ENCODE measurements at regions not wholly inside any gene's neighbourhood (a gene's known extent, or its start where the extent isn't known, plus 50 kb on each side); places are given as distances from the start of the nearest gene placed in this dataset.
A peak's percentile ranks its signal among the peaks of the same experiment; 100 is the strongest.

- Histone ChIP-seq H3K4me1 (ENCODE audit: insufficient read depth, low read length) (no peaks in the 10 kb centered on the region), H4K20me1 (ENCODE audit: insufficient read depth, low read length) (no peaks in the 10 kb centered on the region), H3K9ac (ENCODE audit: insufficient read depth, low read depth, low read length) (no peak overlapping the region), H2AFZ (ENCODE audit: low read length) (no peak overlapping the region), H3K27ac (ENCODE audit: extremely low read length, insufficient read depth, low read length) (no peak overlapping the region), H3K27me3 (ENCODE audit: control insufficient read depth in 1 of 2, insufficient read depth in 2 of 2, low read length in 2 of 2) (no peaks in the 10 kb centered on the region), H3K79me2 (ENCODE audit: insufficient read depth, low read length) (no peaks in the 10 kb centered on the region), H3K36me3 (replicated peaks in 1 of 2; ENCODE audit: control insufficient read depth in 1 of 2, insufficient read depth in 2 of 2, low read length in 2 of 2) (no peaks in the 10 kb centered on the region), H3K4me3 (replicated peaks in 1 of 3; ENCODE audit: insufficient read depth in 1 of 3, low read depth in 2 of 3, low read length in 3 of 3) (no peak overlapping the region), H3K9me3 (ENCODE audit: low read length) (peaks cover 19% of the 10 kb centered on the region), H3K4me2 (ENCODE audit: low read depth, low read length) (no peak overlapping the region)
- WGBS (ENCODE audit: low lambda C conversion rate), result 0% methylated on average over 1 of the region's 1 CpG
- ATAC-seq (no peak), DNase-seq (ENCODE audit: low spot score) (no peak), FAIRE-seq (no peak)
- POLR2A ChIA-PET, result no interaction called here
- CTCF ChIA-PET (ENCODE audit: low intra/inter-chr PET ratio, low total read pairs), result no interaction called here
- intact Hi-C loops (cut with micrococcal nuclease; ENCODE audit: unreplicated experiment) (no loop called here), in situ Hi-C loops (cut with HindIII; ENCODE audit: extremely low pct_ligation_motif_present, low pct_unique_long_range_greater_than_20kb) (no loop called here)
- peak; percentile 87; the same call in 1 of the 2 replicates for TF ChIP-seq ZNF136 (CRISPR knock-in tag; IDR thresholded peaks at IDR 0.05; ENCODE audit: low read depth)
- no peak for TF ChIP-seq ZNF616 (CRISPR knock-in tag; IDR thresholded peaks at IDR 0.05; ENCODE audit: low read depth)
- no TSS peak for BruUV-seq (replicated peaks)
Measured at GRCh38 chr1:219726480-219727272, 113.8 kb upstream of the ZC3H11B start.

- Histone ChIP-seq H4K20me1 (ENCODE audit: insufficient read depth, low read length) (no peaks in the 10 kb centered on the region), H3K4me3 (replicated peaks in 1 of 3; ENCODE audit: insufficient read depth in 1 of 3, low read depth in 2 of 3, low read length in 3 of 3) (no peak overlapping the region), H3K27me3 (ENCODE audit: control insufficient read depth in 1 of 2, insufficient read depth in 2 of 2, low read length in 2 of 2) (no peaks in the 10 kb centered on the region), H3K4me1 (ENCODE audit: insufficient read depth, low read length) (no peaks in the 10 kb centered on the region), H3K27ac (ENCODE audit: extremely low read length, insufficient read depth, low read length) (no peak overlapping the region), H3K79me2 (ENCODE audit: insufficient read depth, low read length) (no peaks in the 10 kb centered on the region), H3K9ac (ENCODE audit: insufficient read depth, low read depth, low read length) (no peak overlapping the region), H3K4me2 (ENCODE audit: low read depth, low read length) (no peak overlapping the region), H3K9me3 (ENCODE audit: low read length) (peaks cover 19% of the 10 kb centered on the region), H2AFZ (ENCODE audit: low read length) (no peak overlapping the region), H3K36me3 (replicated peaks in 1 of 2; ENCODE audit: control insufficient read depth in 1 of 2, insufficient read depth in 2 of 2, low read length in 2 of 2) (no peaks in the 10 kb centered on the region)
- BruUV-seq (replicated peaks), result no TSS peak
- CTCF ChIA-PET (ENCODE audit: low intra/inter-chr PET ratio, low total read pairs), result no interaction called here
- TF ChIP-seq ZFY (CRISPR knock-in tag; IDR thresholded peaks at IDR 0.05) (no peak), ZNF616 (CRISPR knock-in tag; IDR thresholded peaks at IDR 0.05; ENCODE audit: low read depth) (no peak), ZNF275 (CRISPR knock-in tag; IDR thresholded peaks at IDR 0.05; ENCODE audit: borderline replicate concordance) (no peak), NCOA2 (CRISPR knock-in tag; IDR thresholded peaks at IDR 0.05) (no peak), ZNF749 (CRISPR knock-in tag; IDR thresholded peaks at IDR 0.05; ENCODE audit: borderline replicate concordance) (no peak), ZNF772 (CRISPR knock-in tag; IDR thresholded peaks at IDR 0.05) (no peak), JARID2 (CRISPR knock-in tag; IDR thresholded peaks at IDR 0.05; ENCODE audit: insufficient replicate concordance) (no peak), NFAT5 (CRISPR knock-in tag; IDR thresholded peaks at IDR 0.05) (no peak), GABPB1 (CRISPR knock-in tag; IDR thresholded peaks at IDR 0.05) (no peak), HNRNPUL1 (IDR thresholded peaks at IDR 0.05; ENCODE audit: low read depth, low read length) (no peak)
- 10% methylated on average over 4 of the region's 5 CpGs for WGBS (ENCODE audit: low lambda C conversion rate)
- POLR2A ChIA-PET, result no interaction called here
- DNase-seq (ENCODE audit: low spot score) (no peak), FAIRE-seq (no peak), ATAC-seq (no peak)
- intact Hi-C loops (cut with micrococcal nuclease; ENCODE audit: unreplicated experiment) (no loop called here), in situ Hi-C loops (cut with HindIII; ENCODE audit: extremely low pct_ligation_motif_present, low pct_unique_long_range_greater_than_20kb) (no loop called here)
Measured at GRCh38 chr1:219724440-219724839, 111.5 kb upstream of the ZC3H11B start.

Data from HepG2 (cell line).